ENCODE measurements at regions not wholly inside any gene's neighbourhood (a gene's known extent, or its start where the extent isn't known, plus 50 kb on each side); places are given as distances from the start of the nearest gene placed in this dataset.

GRCh38 chr11:97336064-97336463, 946.3 kb downstream of the JRKL start:
- FAIRE-seq: no peak

GRCh38 chr11:97345032-97345431, 955.2 kb downstream of the JRKL start:
- no peak for FAIRE-seq

- FAIRE-seq: no peak
These were observed 959.4 kb downstream of the JRKL start for GRCh38 chr11:97349201-97349600.

- FAIRE-seq: no peak
These were observed 962.1 kb downstream of the JRKL start for GRCh38 chr11:97351939-97352338.

GRCh38 chr11:97354026-97354425, 964.2 kb downstream of the JRKL start:
- FAIRE-seq: no peak

- no peak for FAIRE-seq
These were observed 964.8 kb downstream of the JRKL start for GRCh38 chr11:97354576-97354975.

GRCh38 chr11:97355230-97355629, 965.4 kb downstream of the JRKL start:
- no peak for FAIRE-seq

- FAIRE-seq: no peak
These were observed 966.3 kb downstream of the JRKL start for GRCh38 chr11:97356144-97356543.

GRCh38 chr11:97359016-97359415, 969.2 kb downstream of the JRKL start:
- FAIRE-seq: no peak

GRCh38 chr11:97361812-97362378, 972.1 kb downstream of the JRKL start:
- FAIRE-seq: no peak

- no peak for FAIRE-seq
These were observed 973.5 kb downstream of the JRKL start for GRCh38 chr11:97363331-97363730.

GRCh38 chr11:97364047-97364446, 974.2 kb downstream of the JRKL start:
- FAIRE-seq: no peak

GRCh38 chr11:97367406-97368083, 977.7 kb downstream of the JRKL start:
- no peak for FAIRE-seq

GRCh38 chr11:97389270-97389669, 999.5 kb downstream of the JRKL start:
- FAIRE-seq: no peak

- no peak for FAIRE-seq
These were observed 1008.4 kb downstream of the JRKL start for GRCh38 chr11:97398246-97398645.

GRCh38 chr11:97409141-97409540, 1019.3 kb downstream of the JRKL start:
- FAIRE-seq: no peak

GRCh38 chr11:97414801-97415200, 1025.0 kb downstream of the JRKL start:
- FAIRE-seq: no peak

- no peak for FAIRE-seq
These were observed 1029.9 kb downstream of the JRKL start for GRCh38 chr11:97419729-97420128.

GRCh38 chr11:97428247-97428790, 1038.5 kb downstream of the JRKL start:
- FAIRE-seq: no peak

GRCh38 chr11:97430877-97431276, 1041.1 kb downstream of the JRKL start:
- no peak for FAIRE-seq

GRCh38 chr11:97432926-97433325, 1043.1 kb downstream of the JRKL start:
- FAIRE-seq: no peak

- no peak for FAIRE-seq
These were observed 1055.7 kb downstream of the JRKL start for GRCh38 chr11:97445561-97445960.

GRCh38 chr11:97451441-97451840, 1061.6 kb downstream of the JRKL start:
- FAIRE-seq: no peak

- FAIRE-seq: no peak
These were observed 1065.2 kb downstream of the JRKL start for GRCh38 chr11:97454988-97455387.

- FAIRE-seq: no peak
These were observed 1070.3 kb downstream of the JRKL start for GRCh38 chr11:97460091-97460490.
